K562 (cell line): ENCODE measurements at regions not wholly inside any gene's neighbourhood (a gene's known extent, or its start where the extent isn't known, plus 50 kb on each side); places are given as distances from the start of the nearest gene placed in this dataset.

Experiments
- BCOR ChIP-seq: fragments of 450-650 bp; IDR thresholded peaks from 2 replicates; pipeline ENCODE4 v1.6.1; 2016
- POLR2A ChIP-seq: fragments of 450-650 bp; conservative IDR thresholded peaks from 2 replicates; pipeline ENCODE4 v1.6.1; 2016
- SMAD3 ChIP-seq: fragments of 450-650 bp; formaldehyde crosslinking; conservative IDR thresholded peaks from 2 replicates; pipeline ENCODE4 v1.4.0; 2020; ENCODE audit warnings: mild to moderate bottlenecking
- SP2 ChIP-seq: IDR thresholded peaks from 2 replicates; pipeline ENCODE4 v1.6.1; 2011; ENCODE audit warnings: mild to moderate bottlenecking, low read depth, low read length, moderate library complexity; ENCODE audit not compliant: poor library complexity, severe bottlenecking; ENCODE audit errors: extremely low read depth

DNA sequence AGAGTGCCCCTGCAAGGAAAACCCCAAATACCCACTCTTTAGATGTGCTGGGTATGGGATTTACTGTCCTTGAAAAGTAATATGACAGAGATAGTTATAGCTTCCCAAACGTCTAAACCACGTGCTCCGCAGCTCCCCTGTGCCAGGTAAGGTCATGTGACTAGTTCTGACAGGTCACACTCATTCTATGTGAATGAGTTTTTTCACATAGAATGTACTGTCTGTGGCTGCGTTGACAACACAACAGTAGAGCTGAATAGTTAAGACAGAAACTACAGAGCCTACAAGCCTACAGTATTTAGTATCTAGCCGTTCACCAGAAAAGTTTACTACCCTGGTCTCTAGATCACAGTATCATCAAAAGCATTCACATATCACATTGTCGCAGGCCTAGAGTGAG is 236.2 kb downstream of the ETS1 start:
- TF ChIP-seq SMAD3 (CRISPR knock-in tag), result no peak
- TF ChIP-seq POLR2A, result no peak
- TF ChIP-seq BCOR, result no peak
- TF ChIP-seq SP2, result no peak
